ENCODE measurements at regions not wholly inside any gene's neighbourhood (a gene's known extent, or its start where the extent isn't known, plus 50 kb on each side); places are given as distances from the start of the nearest gene placed in this dataset.

DNA sequence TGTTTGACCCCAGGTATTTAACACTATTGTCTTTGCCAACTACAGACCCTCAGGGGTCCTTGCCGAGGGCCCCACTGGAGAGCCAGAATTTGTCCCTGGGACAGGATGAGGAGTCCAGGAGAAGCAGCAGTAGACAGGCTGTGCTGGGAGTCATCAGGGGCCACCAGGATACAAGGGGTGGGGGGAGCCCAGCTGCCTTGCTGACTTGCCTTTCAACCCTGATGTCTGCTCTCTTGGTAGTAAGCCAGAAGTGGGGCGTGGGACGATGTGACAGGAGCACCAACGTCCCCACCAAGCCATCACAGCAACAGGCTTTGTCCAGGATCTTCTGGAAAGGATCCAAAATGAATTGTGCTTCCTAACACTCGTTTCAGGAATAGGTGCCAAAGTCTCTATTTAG lies 62.4 kb upstream of the CDCA7L start:
- Histone ChIP-seq H3K9me3 (ENCODE audit: low read length) (no peaks in the 10 kb centered on the region), H3K9me2 (ENCODE audit: insufficient read depth, low read length) (no peaks in the 10 kb centered on the region), H3K27ac (ENCODE audit: low read depth, low read length, poor library complexity, severe bottlenecking) (no peak overlapping the region), H3K79me2 (ENCODE audit: insufficient read depth, low read depth, low read length) (no peaks in the 10 kb centered on the region), H4K20me1 (ENCODE audit: insufficient read depth, low read length) (no peaks in the 10 kb centered on the region), H3K4me1 (ENCODE audit: insufficient read depth, low read length, poor library complexity, severe bottlenecking) (no peaks in the 10 kb centered on the region), H2AFZ (ENCODE audit: low read length) (no peak overlapping the region), H3K4me3 (ENCODE audit: low read depth, low read length, poor library complexity, severe bottlenecking) (no peak overlapping the region), H3K4me2 (ENCODE audit: low read length) (no peak overlapping the region), H3K36me3 (ENCODE audit: insufficient read depth, low read length) (no peaks in the 10 kb centered on the region)
- ChIA-PET CTCF (ENCODE audit: unreplicated experiment) (no interaction called here), POLR2A (interaction anchor here (0.5 to 1.5 kb wide), 2 partner anchors 40 to 48 kb away, joined by 4 to 5 read pairs; no protein-coding TSS in a partner anchor)
- BruUV-seq (replicated peaks) = no TSS peak
- TF ChIP-seq, protein P1, sequence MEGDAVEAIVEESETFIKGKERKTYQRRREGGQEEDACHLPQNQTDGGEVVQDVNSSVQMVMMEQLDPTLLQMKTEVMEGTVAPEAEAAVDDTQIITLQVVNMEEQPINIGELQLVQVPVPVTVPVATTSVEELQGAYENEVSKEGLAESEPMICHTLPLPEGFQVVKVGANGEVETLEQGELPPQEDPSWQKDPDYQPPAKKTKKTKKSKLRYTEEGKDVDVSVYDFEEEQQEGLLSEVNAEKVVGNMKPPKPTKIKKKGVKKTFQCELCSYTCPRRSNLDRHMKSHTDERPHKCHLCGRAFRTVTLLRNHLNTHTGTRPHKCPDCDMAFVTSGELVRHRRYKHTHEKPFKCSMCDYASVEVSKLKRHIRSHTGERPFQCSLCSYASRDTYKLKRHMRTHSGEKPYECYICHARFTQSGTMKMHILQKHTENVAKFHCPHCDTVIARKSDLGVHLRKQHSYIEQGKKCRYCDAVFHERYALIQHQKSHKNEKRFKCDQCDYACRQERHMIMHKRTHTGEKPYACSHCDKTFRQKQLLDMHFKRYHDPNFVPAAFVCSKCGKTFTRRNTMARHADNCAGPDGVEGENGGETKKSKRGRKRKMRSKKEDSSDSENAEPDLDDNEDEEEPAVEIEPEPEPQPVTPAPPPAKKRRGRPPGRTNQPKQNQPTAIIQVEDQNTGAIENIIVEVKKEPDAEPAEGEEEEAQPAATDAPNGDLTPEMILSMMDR (conservative IDR thresholded peaks at IDR 0.05; ENCODE audit: low read length) = no peak
- TF ChIP-seq EZH2phosphoT487 (IDR thresholded peaks at IDR 0.05; ENCODE audit: borderline replicate concordance, low read depth, low read length) = no peak
- DNase-seq (ENCODE audit: low spot score) = no peak
- intact Hi-C loops (cut with micrococcal nuclease; ENCODE audit: unreplicated experiment) = no loop called here

DNA sequence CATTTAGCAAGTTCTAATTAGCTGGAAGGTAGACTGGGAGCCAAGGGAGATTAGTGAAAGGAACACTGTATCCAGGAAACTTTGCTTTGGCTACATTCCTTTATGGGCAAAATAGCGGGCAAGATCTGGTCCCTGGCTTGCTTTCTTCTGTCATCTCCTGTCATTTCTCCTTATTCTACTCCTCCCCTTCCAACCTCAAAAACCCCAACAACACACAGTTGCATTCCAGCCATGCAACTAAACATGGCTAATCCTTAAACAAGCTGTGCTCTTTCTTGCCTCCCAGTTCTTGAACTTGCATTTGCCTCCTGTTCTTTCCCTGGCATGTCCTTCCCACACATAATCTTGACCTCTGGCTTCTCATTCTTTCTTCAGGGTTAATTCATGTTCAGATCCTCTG lies 59.5 kb upstream of the CDCA7L start:
- Histone ChIP-seq H4K20me1 (ENCODE audit: insufficient read depth, low read length) (no peaks in the 10 kb centered on the region), H3K9me2 (ENCODE audit: insufficient read depth, low read length) (no peaks in the 10 kb centered on the region), H3K79me2 (ENCODE audit: insufficient read depth, low read depth, low read length) (no peaks in the 10 kb centered on the region), H2AFZ (ENCODE audit: low read length) (no peak overlapping the region), H3K4me2 (ENCODE audit: low read length) (no peak overlapping the region), H3K36me3 (ENCODE audit: insufficient read depth, low read length) (no peaks in the 10 kb centered on the region), H3K27ac (ENCODE audit: low read depth, low read length, poor library complexity, severe bottlenecking) (no peak overlapping the region), H3K9me3 (ENCODE audit: low read length) (no peaks in the 10 kb centered on the region), H3K4me1 (ENCODE audit: insufficient read depth, low read length, poor library complexity, severe bottlenecking) (peaks cover 7% of the 10 kb centered on the region), H3K4me3 (ENCODE audit: low read depth, low read length, poor library complexity, severe bottlenecking) (no peak overlapping the region)
- DNase-seq (ENCODE audit: low spot score) = no peak
- CTCF ChIA-PET (ENCODE audit: unreplicated experiment) = no interaction called here
- POLR2A ChIA-PET = interaction anchor here (0.7 to 1.3 kb wide), 2 partner anchors 12 to 130 kb away, joined by 3 to 5 read pairs; no protein-coding TSS in a partner anchor
- TF ChIP-seq EZH2phosphoT487 (IDR thresholded peaks at IDR 0.05; ENCODE audit: borderline replicate concordance, low read depth, low read length) = no peak
- TF ChIP-seq, protein P1 (conservative IDR thresholded peaks at IDR 0.05; ENCODE audit: low read length) = no peak
- intact Hi-C loops (cut with micrococcal nuclease; ENCODE audit: unreplicated experiment) = no loop called here
- BruUV-seq (replicated peaks) = no TSS peak

DNA sequence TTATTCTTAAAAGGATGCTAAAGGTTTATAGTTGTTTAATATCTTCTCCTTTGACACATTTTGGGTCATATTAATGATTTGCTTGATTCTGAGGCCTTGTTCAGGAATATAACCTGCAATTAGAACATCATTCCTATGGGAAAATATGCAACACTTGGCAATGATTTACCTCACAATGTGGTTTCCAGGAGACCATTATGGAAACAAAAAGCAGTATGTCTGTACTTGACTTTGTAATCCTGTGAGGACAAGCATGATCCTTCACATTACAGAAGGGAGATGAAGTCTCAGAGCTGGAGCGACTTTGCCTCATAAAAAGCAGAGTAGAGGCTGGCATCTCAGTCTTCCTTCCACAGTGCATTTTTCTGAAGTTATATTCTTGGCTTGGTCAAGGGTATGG lies 57.0 kb upstream of the CDCA7L start:
- H3K4me2 ChIP-seq (ENCODE audit: low read length) = no peak overlapping the region
- no peaks in the 10 kb centered on the region for H3K36me3 ChIP-seq (ENCODE audit: insufficient read depth, low read length)
- no peaks in the 10 kb centered on the region for H3K79me2 ChIP-seq (ENCODE audit: insufficient read depth, low read depth, low read length)
- ChIA-PET POLR2A (no interaction called here), CTCF (ENCODE audit: unreplicated experiment) (no interaction called here)
- intact Hi-C loops (cut with micrococcal nuclease; ENCODE audit: unreplicated experiment) = loop anchor here (5.0 kb wide), 4 partner anchors 110 to 745 kb away; no protein-coding TSS in a partner anchor
- H4K20me1 ChIP-seq (ENCODE audit: insufficient read depth, low read length) = no peaks in the 10 kb centered on the region
- DNase-seq (ENCODE audit: low spot score) = no peak
- H3K4me3 ChIP-seq (ENCODE audit: low read depth, low read length, poor library complexity, severe bottlenecking) = no peak overlapping the region
- TF ChIP-seq, protein P1 (conservative IDR thresholded peaks at IDR 0.05; ENCODE audit: low read length) = no peak
- TF ChIP-seq EZH2phosphoT487 (IDR thresholded peaks at IDR 0.05; ENCODE audit: borderline replicate concordance, low read depth, low read length) = no peak
- no peaks in the 10 kb centered on the region for H3K9me3 ChIP-seq (ENCODE audit: low read length)
- no peak overlapping the region for H2AFZ ChIP-seq (ENCODE audit: low read length)
- BruUV-seq (replicated peaks) = no TSS peak
- no peak overlapping the region for H3K27ac ChIP-seq (ENCODE audit: low read depth, low read length, poor library complexity, severe bottlenecking)
- no peaks in the 10 kb centered on the region for H3K9me2 ChIP-seq (ENCODE audit: insufficient read depth, low read length)
- peaks cover 7% of the 10 kb centered on the region for H3K4me1 ChIP-seq (ENCODE audit: insufficient read depth, low read length, poor library complexity, severe bottlenecking)
